H1 (cell line): ENCODE measurements at regions not wholly inside any gene's neighbourhood (a gene's known extent, or its start where the extent isn't known, plus 50 kb on each side); places are given as distances from the start of the nearest gene placed in this dataset.
"Not testable (repeated sequence)": the region's sequence is repeated elsewhere in the genome, so short reads cannot be mapped to it uniquely, and the experiment has no call there.

Experiments
- CTCF ChIA-PET: fragments of 300-600 bp; sonication (Branson Sonifier 250); formaldehyde crosslinking; loops from one replicate; lab custom pipeline; 2021; ENCODE audit not compliant: partially characterized antibody; lab: Charles Lee
- POLR2A ChIA-PET: fragments of 300-600 bp; sonication (Branson Sonifier 250); formaldehyde crosslinking; loops from one replicate; lab custom pipeline; 2021; ENCODE audit warnings: inconsistent platforms; ENCODE audit not compliant: partially characterized antibody; lab: Charles Lee
- DNase-seq, 2 experiments: peaks; one replicate each; pipeline versions ENCODE4 v3.0.0 to v3.0.0-alpha.2; 2010 to 2022; ENCODE audit warnings: low spot score in 2 of 2, low read depth in 1 of 2, mixed read lengths in 1 of 2
- FAIRE-seq: peaks from 2 replicates; lab custom pipeline; 2011; peaks lifted over from hg19 to GRCh38; lab: Jason Lieb, UNC
- H2AFZ ChIP-seq: 2 replicates; pipeline ENCODE4 v1.8.1; 2012; ENCODE audit warnings: low read length, inconsistent platforms
- H2AK5ac ChIP-seq: 2 replicates; pipeline ENCODE4 v1.6.1; 2013; ENCODE audit warnings: low read depth, low read length
- H2BK120ac ChIP-seq: replicated peaks from 2 replicates; pipeline ENCODE3; 2013; ENCODE audit warnings: low read depth, low read length, inconsistent platforms
- H2BK12ac ChIP-seq: 2 replicates; pipeline ENCODE4 v1.6.1; 2013; ENCODE audit warnings: low read depth, low read length
- H2BK15ac ChIP-seq: 2 replicates; pipeline ENCODE4 v1.6.1; 2013; ENCODE audit warnings: low read length
- H2BK20ac ChIP-seq: 2 replicates; pipeline ENCODE4 v1.6.1; 2013; ENCODE audit warnings: low read length
- H2BK5ac ChIP-seq: 2 replicates; pipeline ENCODE4 v1.6.1; 2013; ENCODE audit warnings: low read depth, low read length
- H3K14ac ChIP-seq: 2 replicates; pipeline ENCODE4 v1.6.1; 2013; ENCODE audit warnings: inconsistent platforms; ENCODE audit not compliant: insufficient read length
- H3K18ac ChIP-seq: 2 replicates; pipeline ENCODE4 v1.6.1; 2013; ENCODE audit warnings: low read length; ENCODE audit errors: extremely low read depth
- H3K23ac ChIP-seq: 2 replicates; pipeline ENCODE4 v1.6.1; 2013; ENCODE audit warnings: inconsistent platforms; ENCODE audit not compliant: insufficient read length
- H3K23me2 ChIP-seq: 2 replicates; pipeline ENCODE4 v1.6.1; 2013; ENCODE audit warnings: low read depth, low read length
- H3K27ac ChIP-seq: 2 replicates; pipeline ENCODE4 v1.6.1; 2011; ENCODE audit warnings: low read depth, low read length, inconsistent platforms
- H3K27me3 ChIP-seq, 4 experiments: replicated peaks in 1 of 4; 1 replicate in 1 of 4; 2 replicates in 3 of 4; pipeline versions ENCODE4 v1.6.1 to v1.8.1; 2011 to 2013; ENCODE audit warnings: low read length in 3 of 4, mild to moderate bottlenecking in 3 of 4, inconsistent platforms in 2 of 4, mixed read lengths in 2 of 4, moderate library complexity in 1 of 4; ENCODE audit not compliant: control insufficient read depth in 3 of 4, insufficient read depth in 3 of 4; ENCODE audit errors: extremely low read depth in 1 of 4
- H3K36me3 ChIP-seq, 4 experiments: 2 replicates each; pipeline versions ENCODE4 v1.6.1 to v1.8.1; 2011 to 2013; ENCODE audit warnings: mild to moderate bottlenecking in 4 of 4, low read length in 3 of 4, moderate library complexity in 2 of 4, control low read depth in 1 of 4, inconsistent platforms in 1 of 4; ENCODE audit not compliant: insufficient read depth in 4 of 4, control insufficient read depth in 2 of 4
- H3K4ac ChIP-seq: replicated peaks from 2 replicates; pipeline ENCODE3; 2013; ENCODE audit warnings: low read length, low read depth, mixed read lengths, inconsistent platforms; ENCODE audit not compliant: insufficient read length
- H3K4me1 ChIP-seq, 4 experiments: replicated peaks in 1 of 4; 1 replicate in 1 of 4; 2 replicates in 3 of 4; pipeline versions ENCODE4 v1.6.1 to v1.8.1; 2011 to 2013; ENCODE audit warnings: low read length in 3 of 4, inconsistent platforms in 2 of 4, mixed read lengths in 1 of 4; ENCODE audit not compliant: insufficient read depth in 4 of 4, control insufficient read depth in 3 of 4
- H3K4me2 ChIP-seq, 2 experiments: 2 replicates each; pipeline versions ENCODE4 v1.6.1 to v1.8.1; 2011 to 2013; ENCODE audit warnings: low read depth in 2 of 2, low read length in 2 of 2, control low read depth in 1 of 2, inconsistent platforms in 1 of 2, mild to moderate bottlenecking in 1 of 2; ENCODE audit not compliant: insufficient read depth in 1 of 2
- H3K4me3 ChIP-seq, 4 experiments: fragments of 200-600, 300-600 bp in 1 of 4; sonication (generic), shearing (Covaris generic), sonication (Bioruptor Twin) in 1 of 4; 2 replicates each; pipeline versions ENCODE4 v1.5.1 to v1.8.1; 2011 to 2016; ENCODE audit warnings: low read length in 4 of 4, low read depth in 3 of 4, control low read depth in 2 of 4, inconsistent platforms in 2 of 4, mild to moderate bottlenecking in 2 of 4, mixed read lengths in 1 of 4, moderate library complexity in 1 of 4; ENCODE audit not compliant: insufficient read depth in 2 of 4; ENCODE audit errors: extremely low read depth in 1 of 4
- H3K56ac ChIP-seq: replicated peaks from 2 replicates; pipeline ENCODE3; 2013; ENCODE audit warnings: low read depth, mild to moderate bottlenecking, mixed read lengths, low read length, inconsistent platforms; ENCODE audit not compliant: insufficient read length
- H3K79me1 ChIP-seq: 2 replicates; pipeline ENCODE4 v1.6.1; 2013; ENCODE audit warnings: low read depth, low read length, control low read depth
- H3K79me2 ChIP-seq, 2 experiments: 2 replicates each; pipeline versions ENCODE4 v1.6.1 to v1.8.1; 2012 to 2013; ENCODE audit warnings: low read length in 2 of 2, mild to moderate bottlenecking in 2 of 2, inconsistent platforms in 1 of 2; ENCODE audit not compliant: insufficient read depth in 2 of 2, control insufficient read depth in 1 of 2
- H3K9ac ChIP-seq, 4 experiments: replicated peaks in 1 of 4; 1 replicate in 1 of 4; 2 replicates in 3 of 4; pipeline versions ENCODE4 v1.6.1 to v1.8.1; 2011 to 2013; ENCODE audit warnings: low read depth in 3 of 4, low read length in 3 of 4, control low read depth in 2 of 4, mild to moderate bottlenecking in 2 of 4, moderate library complexity in 2 of 4, inconsistent platforms in 1 of 4; ENCODE audit errors: extremely low read depth in 1 of 4
- H3K9me3 ChIP-seq, 2 experiments: 2 replicates each; pipeline versions ENCODE4 v1.6.1 to v1.8.1; 2012 to 2013; ENCODE audit warnings: mild to moderate bottlenecking in 2 of 2, moderate library complexity in 2 of 2, control low read depth in 1 of 2, inconsistent platforms in 1 of 2, low read depth in 1 of 2, low read length in 1 of 2, mixed read lengths in 1 of 2; ENCODE audit not compliant: insufficient read depth in 2 of 2
- H4K20me1 ChIP-seq, 2 experiments: replicated peaks in 1 of 2; 2 replicates each; pipeline versions ENCODE3 to v1.8.1; 2011 to 2013; ENCODE audit warnings: inconsistent platforms in 2 of 2, low read length in 2 of 2, mild to moderate bottlenecking in 1 of 2; ENCODE audit not compliant: insufficient read depth in 2 of 2, control insufficient read depth in 1 of 2
- H4K5ac ChIP-seq: 2 replicates; pipeline ENCODE4 v1.6.1; 2013; ENCODE audit warnings: low read length, low read depth, mixed read lengths, inconsistent platforms; ENCODE audit not compliant: insufficient read length
- H4K8ac ChIP-seq: 2 replicates; pipeline ENCODE4 v1.8.0; 2013; ENCODE audit warnings: mild to moderate bottlenecking, moderate library complexity, low read length, inconsistent platforms; ENCODE audit not compliant: insufficient read depth; ENCODE audit errors: extremely low read depth
- H4K91ac ChIP-seq: replicated peaks from 2 replicates; pipeline ENCODE3; 2013; ENCODE audit warnings: low read length, mixed read lengths, inconsistent platforms; ENCODE audit not compliant: insufficient read length
- WGBS, 2 experiments: shearing (Covaris generic) in 1 of 2; methylation state at CpG; one replicate each; pipeline versions ENCODE4 v1.1.6 to v1.1.7; 2013 to 2015; ENCODE audit warnings: low lambda C conversion rate in 2 of 2, mixed read lengths in 2 of 2, inconsistent platforms in 1 of 2, low coverage in 1 of 2, missing lambda C conversion rate in 1 of 2; ENCODE audit not compliant: insufficient replicate concordance in 2 of 2, insufficient coverage in 1 of 2, insufficient read length in 1 of 2; ENCODE audit errors: extremely low coverage in 1 of 2, missing lambda C conversion rate in 1 of 2; 5-methylcytosine and 5-hydroxymethylcytosine counted together

GRCh38 chr1:120299433-120300057 is 115.3 kb upstream of the NBPF8 start:
- H2BK12ac ChIP-seq, H3K23ac ChIP-seq, H3K79me1 ChIP-seq, H3K23me2 ChIP-seq, H4K20me1 ChIP-seq, H3K4me2 ChIP-seq, H3K18ac ChIP-seq, FAIRE-seq, H2AFZ ChIP-seq, H4K91ac ChIP-seq, H4K5ac ChIP-seq, H3K27ac ChIP-seq, H3K9ac ChIP-seq, H2BK120ac ChIP-seq, CTCF ChIA-PET, POLR2A ChIA-PET, DNase-seq, H2BK15ac ChIP-seq, H3K14ac ChIP-seq, H3K4ac ChIP-seq, H3K9me3 ChIP-seq, H3K79me2 ChIP-seq, H2BK5ac ChIP-seq, H4K8ac ChIP-seq, H2AK5ac ChIP-seq, H3K4me3 ChIP-seq, H3K4me1 ChIP-seq, H2BK20ac ChIP-seq, H3K27me3 ChIP-seq, H3K56ac ChIP-seq, H3K36me3 ChIP-seq: not testable (repeated sequence)
- 68% methylated on average over 2 of the region's 4 CpGs; no CpG with 5 or more reads in 1 of the 2 experiments for WGBS, 2 experiments

- H4K91ac ChIP-seq, H2BK20ac ChIP-seq, H3K4me2 ChIP-seq, H3K79me1 ChIP-seq, H3K27ac ChIP-seq, H3K4ac ChIP-seq, H3K23me2 ChIP-seq, FAIRE-seq, H3K23ac ChIP-seq, H4K5ac ChIP-seq, DNase-seq, H2BK15ac ChIP-seq, H3K36me3 ChIP-seq, H3K9me3 ChIP-seq, H3K27me3 ChIP-seq, H2AFZ ChIP-seq, H4K8ac ChIP-seq, H2BK120ac ChIP-seq, POLR2A ChIA-PET, H2BK12ac ChIP-seq, H3K9ac ChIP-seq, H3K56ac ChIP-seq, H3K4me3 ChIP-seq, H3K79me2 ChIP-seq, H2BK5ac ChIP-seq, CTCF ChIA-PET, H4K20me1 ChIP-seq, H3K14ac ChIP-seq, H2AK5ac ChIP-seq, H3K18ac ChIP-seq, H3K4me1 ChIP-seq: not testable (repeated sequence)
- no CpG with 5 or more reads among the region's 3 CpGs for WGBS, 2 experiments
Observed at GRCh38 chr1:120298487-120298886, 116.3 kb upstream of the NBPF8 start.
